K562 (cell line): ENCODE measurements at regions not wholly inside any gene's neighbourhood (a gene's known extent, or its start where the extent isn't known, plus 50 kb on each side); places are given as distances from the start of the nearest gene placed in this dataset.

Experiments used
- ATAC-seq: fragments of 200-7000 bp; cut with Tn5 transposase; 3 replicates; pipeline ENCODE4 v1.9.1; 2020; ENCODE audit warnings: moderate library complexity
- BruUV-seq: library from RNA; stranded (reverse); fragments of 400-500 nt; replicated peaks from 2 replicates; lab custom pipeline; 2021; lab: Mats Ljungman, UMichigan
- CTCF ChIA-PET: fragments of 300-600 bp; formaldehyde crosslinking; extraction: SDS; loops from one replicate; lab custom pipeline; 2021; ENCODE audit warnings: low intra/inter-chr PET ratio; lab: Yijun Ruan, JAX
- POLR2A ChIA-PET: fragments of 300-600, 350-650 bp; sonication (Branson Sonifier 250); formaldehyde crosslinking; extraction: SDS; loops from one replicate; lab custom pipeline; 2021; ENCODE audit warnings: antibody characterized with exemption, inconsistent platforms; lab: Yijun Ruan, JAX
- DNase-seq, 4 experiments: peaks; one replicate each; pipeline versions ENCODE4 v3.0.0 to v3.0.0-alpha.2; 2011 to 2018; ENCODE audit warnings: low spot score in 3 of 4, mixed read lengths in 3 of 4; ENCODE audit errors: extremely low read depth in 1 of 4
- FAIRE-seq: peaks from 2 replicates; lab custom pipeline; 2011; peaks lifted over from hg19 to GRCh38; lab: Jason Lieb, UNC
- H2AFZ ChIP-seq: 2 replicates; pipeline ENCODE4 v1.6.0; 2011; ENCODE audit warnings: low read depth, low read length, control low read depth, inconsistent platforms
- H3K27ac ChIP-seq: fragments of 200-600 bp; 3 replicates; pipeline ENCODE4 v1.8.0; 2011; ENCODE audit warnings: low read depth, mild to moderate bottlenecking, control low read depth, inconsistent platforms, low read length, moderate library complexity, mixed read lengths; ENCODE audit errors: extremely low read depth
- H3K27me3 ChIP-seq, 2 experiments: fragments of 300-600 bp in 1 of 2; 2 replicates in 1 of 2; 3 replicates in 1 of 2; pipeline versions ENCODE4 v1.6.0 to v1.8.0; 2011; ENCODE audit warnings: inconsistent platforms in 2 of 2, low read length in 2 of 2, mild to moderate bottlenecking in 1 of 2, mixed read lengths in 1 of 2, moderate library complexity in 1 of 2; ENCODE audit not compliant: control insufficient read depth in 2 of 2, insufficient read depth in 2 of 2
- H3K36me3 ChIP-seq: fragments of 300-600 bp; 3 replicates; pipeline ENCODE4 v1.8.0; 2011; ENCODE audit warnings: mild to moderate bottlenecking, low read length, inconsistent platforms; ENCODE audit not compliant: control insufficient read depth, insufficient read depth
- H3K4me1 ChIP-seq, 2 experiments: fragments of 200-600 bp in 1 of 2; replicated peaks in 1 of 2; 2 replicates in 1 of 2; 3 replicates in 1 of 2; pipeline versions ENCODE4 v1.5.1 to v1.8.0; 2011; ENCODE audit warnings: inconsistent platforms in 2 of 2, low read length in 2 of 2, mild to moderate bottlenecking in 1 of 2, mixed read lengths in 1 of 2, moderate library complexity in 1 of 2; ENCODE audit not compliant: control insufficient read depth in 2 of 2, insufficient read depth in 2 of 2
- H3K4me2 ChIP-seq: 2 replicates; pipeline ENCODE4 v1.6.1; 2011; ENCODE audit warnings: low read length, control low read depth, inconsistent platforms, mixed read lengths; ENCODE audit not compliant: insufficient read depth
- H3K4me3 ChIP-seq: fragments of 200-600 bp; sonication (generic), shearing (Covaris generic); 2 replicates; pipeline ENCODE4 v1.5.1; 2016; ENCODE audit warnings: control low read depth, inconsistent platforms
- H3K79me2 ChIP-seq: fragments of 200-600 bp; 3 replicates; pipeline ENCODE4 v1.8.0; 2011; ENCODE audit warnings: low read length, inconsistent platforms; ENCODE audit not compliant: control insufficient read depth, insufficient read depth
- H3K9ac ChIP-seq, 2 experiments: 2 replicates each; pipeline versions ENCODE4 v1.6.0 to v1.6.1; 2011; ENCODE audit warnings: low read depth in 2 of 2, low read length in 2 of 2, control low read depth in 1 of 2, inconsistent platforms in 1 of 2, mild to moderate bottlenecking in 1 of 2, mixed read lengths in 1 of 2; ENCODE audit not compliant: insufficient read depth in 1 of 2
- H3K9me1 ChIP-seq: one replicate; pipeline ENCODE4 v1.6.0; 2011; ENCODE audit warnings: inconsistent platforms, mild to moderate bottlenecking, low read length, moderate library complexity; ENCODE audit not compliant: control insufficient read depth, insufficient read depth
- H3K9me3 ChIP-seq: replicated peaks from 2 replicates; pipeline ENCODE4 v1.5.1; 2011; ENCODE audit warnings: low read depth, low read length, inconsistent platforms; ENCODE audit not compliant: control insufficient read depth, insufficient read depth
- H4K20me1 ChIP-seq: replicated peaks from 2 replicates; pipeline ENCODE4 v1.6.1; 2011; ENCODE audit warnings: low read length, inconsistent platforms, mixed read lengths; ENCODE audit not compliant: control insufficient read depth, insufficient read depth
- MAX ChIP-seq: sonication (generic); formaldehyde crosslinking; IDR thresholded peaks from 2 replicates; pipeline ENCODE4 v1.9.0; 2022; ENCODE audit warnings: mild to moderate bottlenecking, missing genetic modification reagents
- NCOA4 ChIP-seq: fragments of 450-650 bp; IDR thresholded peaks from 2 replicates; pipeline ENCODE4 v1.6.1; 2018; ENCODE audit warnings: mild to moderate bottlenecking; ENCODE audit not compliant: partially characterized antibody
- PHF8 ChIP-seq: fragments of 200-600 bp; sonication (generic); IDR thresholded peaks from 2 replicates; pipeline ENCODE4 v1.6.1; 2012; ENCODE audit warnings: mixed run types, mild to moderate bottlenecking, inconsistent platforms, low read length, moderate library complexity, borderline replicate concordance
- U2AF2 ChIP-seq: fragments of 200-400 bp; formaldehyde crosslinking; optimal IDR thresholded peaks from 2 replicates; pipeline ENCODE3; 2017; ENCODE audit warnings: low read depth, mild to moderate bottlenecking, low read length
- WGBS: fragments of 100-300 bp; shearing (Covaris generic); methylation state at CpG from one replicate; pipeline ENCODE4 v1.1.6; 2016; ENCODE audit warnings: low coverage, mixed read lengths; ENCODE audit not compliant: insufficient coverage; ENCODE audit errors: missing lambda C conversion rate; 5-methylcytosine and 5-hydroxymethylcytosine counted together
- in situ Hi-C: fragments of 300-500 bp; cut with MboI; formaldehyde crosslinking; loops from 4 replicates; pipeline ENCODE4 v1.15.0; 2018; ENCODE audit warnings: inconsistent platforms, mixed read lengths
- intact Hi-C: fragments of 100-400 bp; cut with micrococcal nuclease; formaldehyde crosslinking; loops from 2 replicates; pipeline ENCODE4 v1.14.2; 2022
- TF ChIP-seq, protein P1 (sequence below), 2 experiments: fragments of 450-650 bp in 1 of 2; sonication (generic) in 1 of 2; formaldehyde crosslinking in 1 of 2; IDR thresholded peaks; 2 replicates each; pipeline versions ENCODE4 v1.7.1 to v1.9.0; 2016 to 2022; ENCODE audit warnings: inconsistent platforms in 1 of 2, mild to moderate bottlenecking in 1 of 2, missing genetic modification reagents in 1 of 2

GRCh38 chr5:6154216-6154615, 224.1 kb downstream of the MED10 start:
- CTCF ChIA-PET = no interaction called here
- no TSS peak for BruUV-seq

More at GRCh38 chr5:6154216-6154615, 224.1 kb downstream of the MED10 start:
- FAIRE-seq (no peak), DNase-seq (no peak), ATAC-seq (no peak)
- H3K4me1 ChIP-seq = no peaks in the 10 kb centered on the region
- POLR2A ChIA-PET = no interaction called here
- H3K9me1 ChIP-seq = no peaks in the 10 kb centered on the region
- no peaks in the 10 kb centered on the region for H3K9me3 ChIP-seq
- TF ChIP-seq NCOA4 (no peak), MAX (no peak), PHF8 (no peak), U2AF2 (no peak)
- TF ChIP-seq, protein P1, sequence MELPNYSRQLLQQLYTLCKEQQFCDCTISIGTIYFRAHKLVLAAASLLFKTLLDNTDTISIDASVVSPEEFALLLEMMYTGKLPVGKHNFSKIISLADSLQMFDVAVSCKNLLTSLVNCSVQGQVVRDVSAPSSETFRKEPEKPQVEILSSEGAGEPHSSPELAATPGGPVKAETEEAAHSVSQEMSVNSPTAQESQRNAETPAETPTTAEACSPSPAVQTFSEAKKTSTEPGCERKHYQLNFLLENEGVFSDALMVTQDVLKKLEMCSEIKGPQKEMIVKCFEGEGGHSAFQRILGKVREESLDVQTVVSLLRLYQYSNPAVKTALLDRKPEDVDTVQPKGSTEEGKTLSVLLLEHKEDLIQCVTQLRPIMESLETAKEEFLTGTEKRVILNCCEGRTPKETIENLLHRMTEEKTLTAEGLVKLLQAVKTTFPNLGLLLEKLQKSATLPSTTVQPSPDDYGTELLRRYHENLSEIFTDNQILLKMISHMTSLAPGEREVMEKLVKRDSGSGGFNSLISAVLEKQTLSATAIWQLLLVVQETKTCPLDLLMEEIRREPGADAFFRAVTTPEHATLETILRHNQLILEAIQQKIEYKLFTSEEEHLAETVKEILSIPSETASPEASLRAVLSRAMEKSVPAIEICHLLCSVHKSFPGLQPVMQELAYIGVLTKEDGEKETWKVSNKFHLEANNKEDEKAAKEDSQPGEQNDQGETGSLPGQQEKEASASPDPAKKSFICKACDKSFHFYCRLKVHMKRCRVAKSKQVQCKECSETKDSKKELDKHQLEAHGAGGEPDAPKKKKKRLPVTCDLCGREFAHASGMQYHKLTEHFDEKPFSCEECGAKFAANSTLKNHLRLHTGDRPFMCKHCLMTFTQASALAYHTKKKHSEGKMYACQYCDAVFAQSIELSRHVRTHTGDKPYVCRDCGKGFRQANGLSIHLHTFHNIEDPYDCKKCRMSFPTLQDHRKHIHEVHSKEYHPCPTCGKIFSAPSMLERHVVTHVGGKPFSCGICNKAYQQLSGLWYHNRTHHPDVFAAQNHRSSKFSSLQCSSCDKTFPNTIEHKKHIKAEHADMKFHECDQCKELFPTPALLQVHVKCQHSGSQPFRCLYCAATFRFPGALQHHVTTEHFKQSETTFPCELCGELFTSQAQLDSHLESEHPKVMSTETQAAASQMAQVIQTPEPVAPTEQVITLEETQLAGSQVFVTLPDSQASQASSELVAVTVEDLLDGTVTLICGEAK (IDR thresholded peaks at IDR 0.05) = peak; percentile 55
- TF ChIP-seq, protein P1 (CRISPR knock-in tag; IDR thresholded peaks at IDR 0.05) = no peak
- no peak overlapping the region for H3K4me2 ChIP-seq
- H3K27ac ChIP-seq = no peak overlapping the region
- H3K79me2 ChIP-seq = no peaks in the 10 kb centered on the region
- H3K36me3 ChIP-seq = no peaks in the 10 kb centered on the region
- 3% methylated on average over 7 of the region's 7 CpGs for WGBS
- no peaks in the 10 kb centered on the region for H3K27me3 ChIP-seq
- intact Hi-C loops (no loop called here), in situ Hi-C loops (no loop called here)
- H2AFZ ChIP-seq = no peak overlapping the region
- H3K9ac ChIP-seq = no peak overlapping the region
- no peak overlapping the region for H3K4me3 ChIP-seq
- H4K20me1 ChIP-seq = no peaks in the 10 kb centered on the region
